PC-3 (cell line): ENCODE measurements at regions not wholly inside any gene's neighbourhood (a gene's known extent, or its start where the extent isn't known, plus 50 kb on each side); places are given as distances from the start of the nearest gene placed in this dataset.

Source experiments
- ATAC-seq: fragments of 200-7000 bp; cut with Tn5 transposase; 2 replicates; pipeline ENCODE4 v1.9.1; 2020; ENCODE audit warnings: mild to moderate bottlenecking, moderate library complexity
- BruUV-seq: library from RNA; stranded (reverse); fragments of 400-500 nt; replicated peaks from 2 replicates; lab custom pipeline; 2021; lab: Mats Ljungman, UMichigan
- CTCF ChIA-PET: fragments of 300-600 bp; sonication (Branson Sonifier 250); formaldehyde crosslinking; loops from one replicate; lab custom pipeline; 2022; ENCODE audit warnings: antibody characterized with exemption; lab: Charles Lee
- POLR2A ChIA-PET: fragments of 300-600 bp; sonication (Branson Sonifier 250); formaldehyde crosslinking; loops from one replicate; lab custom pipeline; 2022; ENCODE audit warnings: antibody characterized with exemption; ENCODE audit not compliant: unreplicated experiment; lab: Charles Lee
- DNase-seq: peaks from one replicate; pipeline ENCODE4 v3.0.0-alpha.2; 2015
- H2AFZ ChIP-seq: fragments of 300-600 bp; sonication (generic); 2 replicates; pipeline ENCODE4 v1.6.0; 2016; ENCODE audit warnings: antibody characterized with exemption, low read length
- H3F3A ChIP-seq: fragments of 300-600 bp; sonication (generic); one replicate; pipeline ENCODE4 v1.6.0; 2017; ENCODE audit warnings: antibody characterized with exemption, low read length, control low read depth, mild to moderate bottlenecking; ENCODE audit not compliant: unreplicated experiment
- H3K27ac ChIP-seq: fragments of 300-600 bp; sonication (generic); 2 replicates; pipeline ENCODE4 v1.5.1; 2016; ENCODE audit warnings: mild to moderate bottlenecking, low read length
- H3K27me3 ChIP-seq: fragments of 300-600 bp; sonication (generic); 2 replicates; pipeline ENCODE4 v1.6.1; 2016; ENCODE audit warnings: low read length, mixed read lengths
- H3K36me3 ChIP-seq: fragments of 300-600 bp; sonication (generic); 2 replicates; pipeline ENCODE4 v1.6.1; 2016; ENCODE audit warnings: low read depth, mixed run types, low read length, mixed read lengths
- H3K4me1 ChIP-seq: fragments of 300-600 bp; sonication (generic); 2 replicates; pipeline ENCODE4 v1.5.1; 2016; ENCODE audit warnings: low read length; ENCODE audit not compliant: insufficient read depth
- H3K4me2 ChIP-seq: fragments of 300-600 bp; sonication (generic); 2 replicates; pipeline ENCODE4 v1.6.0; 2016; ENCODE audit warnings: low read length
- H3K4me3 ChIP-seq: fragments of 300-600 bp; sonication (generic); 2 replicates; pipeline ENCODE4 v1.5.1; 2016; ENCODE audit warnings: mild to moderate bottlenecking, low read length, mixed read lengths
- H3K79me2 ChIP-seq: fragments of 300-600 bp; sonication (generic); 2 replicates; pipeline ENCODE4 v1.6.1; 2017; ENCODE audit warnings: low read length, mixed read lengths
- H3K9ac ChIP-seq: fragments of 300-600 bp; sonication (generic); 2 replicates; pipeline ENCODE4 v1.6.0; 2016; ENCODE audit warnings: mild to moderate bottlenecking, low read length
- H3K9me2 ChIP-seq: fragments of 300-600 bp; sonication (generic); replicated peaks from 2 replicates; pipeline ENCODE4 v1.6.1; 2016; ENCODE audit warnings: mixed run types, low read length, mixed read lengths
- H3K9me3 ChIP-seq: fragments of 300-600 bp; sonication (generic); 2 replicates; pipeline ENCODE4 v1.6.1; 2016; ENCODE audit warnings: low read length, mixed read lengths
- H4K20me1 ChIP-seq: fragments of 300-600 bp; sonication (generic); 2 replicates; pipeline ENCODE4 v1.6.1; 2016; ENCODE audit warnings: low read length, mixed read lengths
- EZH2 ChIP-seq: fragments of 300-600 bp; sonication (generic); IDR thresholded peaks from one replicate; pipeline ENCODE4 v1.6.1; 2017; ENCODE audit warnings: antibody characterized with exemption, mild to moderate bottlenecking, low read length; ENCODE audit not compliant: unreplicated experiment
- EZH2phosphoT487 ChIP-seq: fragments of 300-600 bp; sonication (generic); IDR thresholded peaks from 2 replicates; pipeline ENCODE4 v1.6.1; 2018; ENCODE audit warnings: mild to moderate bottlenecking, antibody characterized with exemption, low read length, borderline replicate concordance
- intact Hi-C: fragments of 100-400 bp; cut with micrococcal nuclease; formaldehyde crosslinking; loops from 2 replicates; pipeline ENCODE4 v1.9.0; 2023
- TF ChIP-seq, protein P1 (sequence below): fragments of 300-600 bp; sonication (generic); conservative IDR thresholded peaks from 2 replicates; pipeline ENCODE4 v1.5.1; 2017; ENCODE audit warnings: antibody characterized with exemption, low read depth, mild to moderate bottlenecking, low read length

- no peak for DNase-seq
- Histone ChIP-seq H3K27ac (no peak overlapping the region), H3K27me3 (no peaks in the 10 kb centered on the region), H3K4me2 (no peak overlapping the region), H3K36me3 (no peaks in the 10 kb centered on the region), H3K4me3 (no peak overlapping the region), H3K4me1 (no peaks in the 10 kb centered on the region), H2AFZ (no peak overlapping the region), H3K9ac (no peak overlapping the region), H3K9me3 (no peaks in the 10 kb centered on the region), H3K9me2 (no peaks in the 10 kb centered on the region), H3F3A (no peaks in the 10 kb centered on the region), H3K79me2 (no peaks in the 10 kb centered on the region), H4K20me1 (no peaks in the 10 kb centered on the region)
- POLR2A ChIA-PET: no interaction called here
- TF ChIP-seq, protein P1, sequence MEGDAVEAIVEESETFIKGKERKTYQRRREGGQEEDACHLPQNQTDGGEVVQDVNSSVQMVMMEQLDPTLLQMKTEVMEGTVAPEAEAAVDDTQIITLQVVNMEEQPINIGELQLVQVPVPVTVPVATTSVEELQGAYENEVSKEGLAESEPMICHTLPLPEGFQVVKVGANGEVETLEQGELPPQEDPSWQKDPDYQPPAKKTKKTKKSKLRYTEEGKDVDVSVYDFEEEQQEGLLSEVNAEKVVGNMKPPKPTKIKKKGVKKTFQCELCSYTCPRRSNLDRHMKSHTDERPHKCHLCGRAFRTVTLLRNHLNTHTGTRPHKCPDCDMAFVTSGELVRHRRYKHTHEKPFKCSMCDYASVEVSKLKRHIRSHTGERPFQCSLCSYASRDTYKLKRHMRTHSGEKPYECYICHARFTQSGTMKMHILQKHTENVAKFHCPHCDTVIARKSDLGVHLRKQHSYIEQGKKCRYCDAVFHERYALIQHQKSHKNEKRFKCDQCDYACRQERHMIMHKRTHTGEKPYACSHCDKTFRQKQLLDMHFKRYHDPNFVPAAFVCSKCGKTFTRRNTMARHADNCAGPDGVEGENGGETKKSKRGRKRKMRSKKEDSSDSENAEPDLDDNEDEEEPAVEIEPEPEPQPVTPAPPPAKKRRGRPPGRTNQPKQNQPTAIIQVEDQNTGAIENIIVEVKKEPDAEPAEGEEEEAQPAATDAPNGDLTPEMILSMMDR: no peak
- TF ChIP-seq EZH2 (no peak), EZH2phosphoT487 (no peak)
- intact Hi-C loops: no loop called here
- CTCF ChIA-PET: no interaction called here
- ATAC-seq: no peak
- BruUV-seq: no TSS peak
These were observed 448.7 kb upstream of the JARID2 start for GRCh38 chr6:14796974-14797762.

DNA sequence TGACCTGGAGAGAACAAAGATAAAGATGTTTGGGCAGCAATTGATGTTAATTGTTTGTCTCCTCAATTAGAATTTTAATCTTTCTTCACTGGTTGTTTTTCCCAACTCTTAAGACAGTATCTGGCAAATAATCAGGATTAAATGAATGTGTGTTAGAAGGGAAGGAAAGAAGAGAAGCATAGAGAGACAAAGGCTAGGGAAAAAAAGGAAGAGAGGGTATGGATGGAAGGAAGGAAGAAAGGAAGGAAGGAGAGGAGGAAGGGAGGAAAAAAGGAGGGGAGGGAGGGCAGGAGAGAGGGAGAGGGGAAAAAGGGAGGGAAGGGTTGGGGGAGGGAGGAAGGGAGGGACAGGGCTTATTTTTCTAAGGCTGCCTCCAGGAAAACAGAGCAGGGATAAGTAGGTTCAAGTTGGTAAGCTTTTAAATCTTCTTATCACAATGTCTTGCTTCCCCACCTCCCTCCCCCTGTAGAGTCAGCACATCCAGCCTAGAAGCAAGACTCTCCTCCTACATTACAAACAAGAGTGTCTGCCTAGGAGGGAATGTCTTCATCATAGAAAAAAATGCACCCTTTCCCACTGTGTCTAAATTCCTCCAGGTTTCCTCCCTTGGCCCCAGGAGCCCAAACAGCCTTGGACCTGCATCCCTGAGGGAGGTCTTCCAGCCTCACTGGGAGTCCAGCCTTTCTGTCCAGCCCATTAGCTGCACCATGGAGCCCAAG is 447.8 kb upstream of the JARID2 start:
- ChIA-PET POLR2A (no interaction called here), CTCF (no interaction called here)
- H3K79me2 ChIP-seq: no peaks in the 10 kb centered on the region
- H3K9me2 ChIP-seq: no peaks in the 10 kb centered on the region
- no peak overlapping the region for H3K9ac ChIP-seq
- H3K4me3 ChIP-seq: no peak overlapping the region
- no peaks in the 10 kb centered on the region for H3K9me3 ChIP-seq
- no peak overlapping the region for H3K4me2 ChIP-seq
- H3K27ac ChIP-seq: no peak overlapping the region
- intact Hi-C loops: no loop called here
- no peaks in the 10 kb centered on the region for H3F3A ChIP-seq
- BruUV-seq: no TSS peak
- H4K20me1 ChIP-seq: no peaks in the 10 kb centered on the region
- H2AFZ ChIP-seq: no peak overlapping the region
- no peak for TF ChIP-seq EZH2
- no peak for TF ChIP-seq EZH2phosphoT487
- TF ChIP-seq, protein P1: no peak
- no peaks in the 10 kb centered on the region for H3K27me3 ChIP-seq
- no peaks in the 10 kb centered on the region for H3K36me3 ChIP-seq
- no peak for DNase-seq
- no peak for ATAC-seq
- no peaks in the 10 kb centered on the region for H3K4me1 ChIP-seq

DNA sequence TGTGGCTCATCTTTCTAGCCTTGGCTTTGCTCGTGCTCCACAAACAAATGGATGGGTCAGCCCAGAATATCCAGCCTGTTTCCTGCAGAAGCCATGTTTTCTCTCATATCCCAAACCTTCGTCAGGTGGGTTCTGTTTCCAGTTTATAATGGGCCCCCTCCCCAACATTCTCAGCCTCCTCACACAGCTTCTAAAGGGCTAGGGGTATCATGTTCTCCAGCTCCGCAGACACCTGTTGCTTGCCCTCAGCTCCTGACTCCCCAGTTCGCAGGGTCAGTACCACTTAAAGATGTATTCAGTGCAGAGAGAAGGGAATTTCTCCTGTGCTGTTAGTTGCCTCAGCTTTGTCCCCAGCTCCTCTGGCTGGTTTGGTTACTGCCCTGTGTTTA is 447.3 kb upstream of the JARID2 start:
- CTCF ChIA-PET: no interaction called here
- no peaks in the 10 kb centered on the region for H3F3A ChIP-seq
- H3K79me2 ChIP-seq: no peaks in the 10 kb centered on the region
- H3K4me3 ChIP-seq: no peak overlapping the region
- intact Hi-C loops: no loop called here
- H3K36me3 ChIP-seq: no peaks in the 10 kb centered on the region
- H3K9me2 ChIP-seq: no peaks in the 10 kb centered on the region
- no peak overlapping the region for H3K27ac ChIP-seq
- ATAC-seq (no peak), DNase-seq (no peak)
- no peaks in the 10 kb centered on the region for H3K9me3 ChIP-seq
- no TSS peak for BruUV-seq
- H3K4me2 ChIP-seq: no peak overlapping the region
- H3K9ac ChIP-seq: no peak overlapping the region
- no peak overlapping the region for H2AFZ ChIP-seq
- no peaks in the 10 kb centered on the region for H3K27me3 ChIP-seq
- TF ChIP-seq, protein P1: no peak
- TF ChIP-seq EZH2 (no peak), EZH2phosphoT487 (no peak)
- POLR2A ChIA-PET: no interaction called here
- no peaks in the 10 kb centered on the region for H3K4me1 ChIP-seq
- no peaks in the 10 kb centered on the region for H4K20me1 ChIP-seq
